Endothelial cell of umbilical vein (primary cell): ENCODE measurements at regions not wholly inside any gene's neighbourhood (a gene's known extent, or its start where the extent isn't known, plus 50 kb on each side); places are given as distances from the start of the nearest gene placed in this dataset.

Experiments used
- BruUV-seq: library from RNA; stranded (reverse); fragments of 400-500 nt; replicated peaks from 2 replicates; lab custom pipeline; 2021; lab: Mats Ljungman, UMichigan
- CTCF ChIA-PET: fragments of 300-600, 350-600 bp; sonication (Branson Sonifier 250); formaldehyde crosslinking; loops from one replicate; lab custom pipeline; 2021; ENCODE audit warnings: antibody characterized with exemption, inconsistent platforms; lab: Charles Lee
- POLR2A ChIA-PET: fragments of 300-600, 350-600 bp; sonication (Branson Sonifier 250); formaldehyde crosslinking; loops from one replicate; lab custom pipeline; 2021; ENCODE audit warnings: antibody characterized with exemption, inconsistent platforms; lab: Charles Lee
- DNase-seq: peaks from one replicate; pipeline ENCODE4 v3.0.0-alpha.2; 2011; ENCODE audit warnings: low read depth, low spot score
- FAIRE-seq: peaks from 2 replicates; lab custom pipeline; 2011; peaks lifted over from hg19 to GRCh38; lab: Jason Lieb, UNC
- H2AFZ ChIP-seq: 2 replicates; pipeline ENCODE4 v1.6.0; 2012; ENCODE audit warnings: low read depth, low read length, control low read depth, inconsistent platforms
- H3K27ac ChIP-seq: 2 replicates; pipeline ENCODE4 v1.5.1; 2011; ENCODE audit warnings: low read depth, mild to moderate bottlenecking, control low read depth, low read length, moderate library complexity; ENCODE audit not compliant: insufficient read depth
- H3K27me3 ChIP-seq, 2 experiments: 2 replicates each; pipeline versions ENCODE4 v1.6.0 to v1.6.1; 2011; ENCODE audit warnings: low read length in 2 of 2, mixed read lengths in 1 of 2; ENCODE audit not compliant: control insufficient read depth in 2 of 2, insufficient read depth in 2 of 2
- H3K36me3 ChIP-seq, 2 experiments: 2 replicates in 1 of 2; 3 replicates in 1 of 2; pipeline ENCODE4 v1.5.1; 2011; ENCODE audit warnings: low read length in 2 of 2, mild to moderate bottlenecking in 1 of 2, moderate library complexity in 1 of 2; ENCODE audit not compliant: control insufficient read depth in 2 of 2, insufficient read depth in 2 of 2; ENCODE audit errors: extremely low read depth in 1 of 2
- H3K4me1 ChIP-seq: 3 replicates; pipeline ENCODE4 v1.5.1; 2011; ENCODE audit warnings: mild to moderate bottlenecking, low read length; ENCODE audit not compliant: control insufficient read depth, insufficient read depth; ENCODE audit errors: extremely low read depth
- H3K4me2 ChIP-seq: 2 replicates; pipeline ENCODE4 v1.6.1; 2011; ENCODE audit warnings: low read length, control low read depth, mixed read lengths; ENCODE audit not compliant: insufficient read depth
- H3K4me3 ChIP-seq, 3 experiments: fragments of 200-600 bp in 1 of 3; sonication (generic), shearing (Covaris generic) in 1 of 3; replicated peaks in 1 of 3; 2 replicates each; pipeline ENCODE4 v1.5.1; 2011 to 2016; ENCODE audit warnings: control low read depth in 3 of 3, low read length in 3 of 3, mild to moderate bottlenecking in 2 of 3, inconsistent platforms in 1 of 3, low read depth in 1 of 3, moderate library complexity in 1 of 3; ENCODE audit not compliant: insufficient read depth in 1 of 3
- H3K79me2 ChIP-seq: 2 replicates; pipeline ENCODE4 v1.6.0; 2012; ENCODE audit warnings: low read length, inconsistent platforms; ENCODE audit not compliant: control insufficient read depth, insufficient read depth
- H3K9ac ChIP-seq: replicated peaks from 2 replicates; pipeline ENCODE3; 2011; ENCODE audit warnings: low read length, control low read depth; ENCODE audit not compliant: insufficient read depth; ENCODE audit errors: extremely low read depth
- H3K9me1 ChIP-seq: replicated peaks from 3 replicates; pipeline ENCODE4 v1.6.0; 2011; ENCODE audit warnings: mild to moderate bottlenecking, low read length; ENCODE audit not compliant: control insufficient read depth, insufficient read depth; ENCODE audit errors: extremely low read depth
- H3K9me3 ChIP-seq: replicated peaks from 2 replicates; pipeline ENCODE4 v1.5.1; 2012; ENCODE audit warnings: low read length, inconsistent platforms; ENCODE audit not compliant: control insufficient read depth, insufficient read depth
- H4K20me1 ChIP-seq: replicated peaks from 2 replicates; pipeline ENCODE3; 2011; ENCODE audit warnings: mild to moderate bottlenecking, low read length; ENCODE audit not compliant: control insufficient read depth, insufficient read depth; ENCODE audit errors: extremely low read depth
- EZH2 ChIP-seq: IDR thresholded peaks from 2 replicates; pipeline ENCODE4 v1.6.1; 2012; ENCODE audit warnings: borderline replicate concordance, low read depth, mild to moderate bottlenecking, moderate library complexity, low read length, inconsistent platforms; ENCODE audit not compliant: severe bottlenecking
- FOS ChIP-seq: IDR thresholded peaks from 2 replicates; pipeline ENCODE4 v1.6.1; 2011; ENCODE audit warnings: mild to moderate bottlenecking, low read length, moderate library complexity, borderline replicate concordance; ENCODE audit not compliant: insufficient read depth
- GATA2 ChIP-seq: IDR thresholded peaks from 2 replicates; pipeline ENCODE4 v1.7.0; 2011; ENCODE audit warnings: low read depth, mild to moderate bottlenecking, moderate library complexity, mixed read lengths, low read length; ENCODE audit not compliant: insufficient read length, insufficient read depth
- JUN ChIP-seq: IDR thresholded peaks from 2 replicates; pipeline ENCODE4 v1.6.1; 2011; ENCODE audit warnings: borderline replicate concordance, low read depth; ENCODE audit not compliant: insufficient read length, insufficient read depth
- MYC ChIP-seq: IDR thresholded peaks from one replicate; pipeline ENCODE4 v1.6.1; 2011; ENCODE audit warnings: mild to moderate bottlenecking, low read depth, low read length
- POLR2A ChIP-seq: IDR thresholded peaks from 2 replicates; pipeline ENCODE4 v1.6.1; 2012; ENCODE audit warnings: low read depth, mild to moderate bottlenecking, control low read depth, low read length
- dilution Hi-C: fragments of 300-500 bp; cut with MboI; formaldehyde crosslinking; loops from one replicate; pipeline ENCODE4 v1.15.0; 2019; ENCODE audit warnings: low sequenced_read_pairs; ENCODE audit not compliant: extremely low pct_ligation_motif_present
- intact Hi-C: fragments of 100-400 bp; cut with micrococcal nuclease; formaldehyde crosslinking; loops from one replicate; pipeline ENCODE4 v1.10.0; 2022
- TF ChIP-seq, protein P1 (sequence below), 2 donors: IDR thresholded peaks; 1 replicate in 1 of 2; 2 replicates in 1 of 2; pipeline ENCODE4 v1.5.1; 2011; ENCODE audit warnings: low read length in 2 of 2, mild to moderate bottlenecking in 2 of 2, moderate library complexity in 2 of 2, control low read depth in 1 of 2, inconsistent platforms in 1 of 2, low read depth in 1 of 2; ENCODE audit not compliant: insufficient read depth in 1 of 2; ENCODE audit errors: extremely low read depth in 1 of 2
- TF ChIP-seq, protein P2 (sequence below): IDR thresholded peaks from 2 replicates; pipeline ENCODE4 v1.6.1; 2011; ENCODE audit not compliant: insufficient read depth, insufficient read length

DNA sequence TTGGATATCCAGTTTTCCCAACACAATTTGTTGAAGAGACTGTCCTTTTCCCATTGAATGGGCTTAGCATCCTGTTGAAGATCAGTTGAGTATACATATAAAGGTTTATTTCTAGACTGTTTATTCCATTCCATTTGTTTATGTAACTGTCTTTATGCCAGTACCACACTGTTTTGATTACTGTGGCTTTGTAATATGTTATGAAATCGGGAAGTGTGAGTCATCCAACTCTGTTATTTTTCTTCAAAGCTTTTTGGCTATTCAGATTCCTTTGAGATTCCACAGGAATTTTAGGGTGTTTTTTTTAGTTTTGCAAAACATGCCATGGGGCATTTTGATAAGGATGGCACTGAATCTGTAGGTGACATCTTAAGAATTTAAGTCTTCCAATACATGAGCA lies 188.3 kb downstream of the BMP7 start:
- Histone ChIP-seq H3K27me3 (no peaks in the 10 kb centered on the region), H2AFZ (no peak overlapping the region), H3K36me3 (no peaks in the 10 kb centered on the region), H3K4me2 (no peak overlapping the region), H3K4me3 (no peak overlapping the region), H3K9me1 (no peaks in the 10 kb centered on the region), H3K27ac (no peak overlapping the region), H3K9me3 (peaks cover 2% of the 10 kb centered on the region), H3K4me1 (no peaks in the 10 kb centered on the region), H3K79me2 (no peaks in the 10 kb centered on the region), H3K9ac (no peak overlapping the region), H4K20me1 (no peaks in the 10 kb centered on the region)
- intact Hi-C loops (no loop called here), dilution Hi-C loops (no loop called here)
- FAIRE-seq (no peak), DNase-seq (no peak)
- no peak for TF ChIP-seq JUN
- BruUV-seq, result no TSS peak
- ChIA-PET CTCF (no interaction called here), POLR2A (no interaction called here)

DNA sequence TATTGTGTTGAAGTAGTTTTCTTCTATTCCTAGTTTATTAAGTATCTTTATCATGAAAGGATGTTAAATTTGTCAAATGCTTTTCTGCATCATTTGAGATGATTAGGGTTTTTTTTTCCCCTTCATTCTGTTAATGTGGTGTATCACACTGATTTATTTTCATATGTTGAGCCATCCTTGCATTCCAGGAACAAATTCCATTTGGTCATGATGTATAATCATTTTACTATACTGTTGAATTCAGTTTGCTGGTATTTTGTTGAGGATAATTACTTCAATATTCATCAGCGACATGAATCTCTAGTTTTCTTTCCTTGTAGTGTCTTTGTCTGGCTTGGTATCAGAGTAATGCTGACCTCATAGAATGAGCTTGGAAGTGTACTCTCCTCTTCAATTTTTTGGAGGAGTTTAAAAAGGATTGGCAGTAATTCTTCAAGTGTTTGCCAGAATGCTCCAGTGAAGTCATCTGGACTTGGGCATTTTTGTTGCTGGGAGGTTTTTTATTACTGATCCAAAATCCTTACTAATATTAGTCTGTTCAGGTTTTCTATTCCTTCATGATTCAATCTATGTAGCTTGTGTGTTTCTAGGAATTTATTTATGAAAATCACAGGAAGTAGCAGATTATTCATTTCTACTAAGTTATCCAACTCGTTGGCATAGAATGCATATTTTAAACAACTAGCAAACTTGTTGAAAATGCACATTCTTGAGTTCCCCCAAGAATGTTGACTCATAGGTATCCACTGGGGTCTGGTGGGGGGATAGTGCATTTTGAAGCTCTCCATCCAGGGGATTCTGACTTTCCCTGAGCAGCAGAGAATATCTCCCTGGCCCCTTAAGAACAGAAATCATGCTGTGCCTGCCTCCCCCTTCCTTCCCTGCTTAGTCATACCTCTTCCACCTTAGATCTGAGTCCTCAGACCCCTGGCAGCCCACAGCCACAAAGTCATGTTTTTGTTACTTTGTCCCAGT lies 187.1 kb downstream of the BMP7 start:
- POLR2A ChIA-PET, result no interaction called here
- no peaks in the 10 kb centered on the region for H3K79me2 ChIP-seq
- no peak overlapping the region for H3K4me2 ChIP-seq
- no peaks in the 10 kb centered on the region for H4K20me1 ChIP-seq
- no peak overlapping the region for H2AFZ ChIP-seq
- H3K9me1 ChIP-seq, result no peaks in the 10 kb centered on the region
- intact Hi-C loops (no loop called here), dilution Hi-C loops (no loop called here)
- no peak overlapping the region for H3K27ac ChIP-seq
- H3K4me3 ChIP-seq, result no peak overlapping the region
- no peak for FAIRE-seq
- H3K4me1 ChIP-seq, result no peaks in the 10 kb centered on the region
- peaks cover 2% of the 10 kb centered on the region for H3K9me3 ChIP-seq
- DNase-seq, result no peak
- BruUV-seq, result no TSS peak
- no peak overlapping the region for H3K9ac ChIP-seq
- H3K36me3 ChIP-seq, result no peaks in the 10 kb centered on the region
- CTCF ChIA-PET, result no interaction called here
- no peaks in the 10 kb centered on the region for H3K27me3 ChIP-seq
- TF ChIP-seq EZH2 (no peak), FOS (no peak), MYC (no peak), POLR2A (no peak), GATA2 (no peak)
- TF ChIP-seq, protein P1, sequence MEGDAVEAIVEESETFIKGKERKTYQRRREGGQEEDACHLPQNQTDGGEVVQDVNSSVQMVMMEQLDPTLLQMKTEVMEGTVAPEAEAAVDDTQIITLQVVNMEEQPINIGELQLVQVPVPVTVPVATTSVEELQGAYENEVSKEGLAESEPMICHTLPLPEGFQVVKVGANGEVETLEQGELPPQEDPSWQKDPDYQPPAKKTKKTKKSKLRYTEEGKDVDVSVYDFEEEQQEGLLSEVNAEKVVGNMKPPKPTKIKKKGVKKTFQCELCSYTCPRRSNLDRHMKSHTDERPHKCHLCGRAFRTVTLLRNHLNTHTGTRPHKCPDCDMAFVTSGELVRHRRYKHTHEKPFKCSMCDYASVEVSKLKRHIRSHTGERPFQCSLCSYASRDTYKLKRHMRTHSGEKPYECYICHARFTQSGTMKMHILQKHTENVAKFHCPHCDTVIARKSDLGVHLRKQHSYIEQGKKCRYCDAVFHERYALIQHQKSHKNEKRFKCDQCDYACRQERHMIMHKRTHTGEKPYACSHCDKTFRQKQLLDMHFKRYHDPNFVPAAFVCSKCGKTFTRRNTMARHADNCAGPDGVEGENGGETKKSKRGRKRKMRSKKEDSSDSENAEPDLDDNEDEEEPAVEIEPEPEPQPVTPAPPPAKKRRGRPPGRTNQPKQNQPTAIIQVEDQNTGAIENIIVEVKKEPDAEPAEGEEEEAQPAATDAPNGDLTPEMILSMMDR (IDR thresholded peaks at IDR 0.05; ENCODE audit: extremely low read depth in 1 of 2, insufficient read depth in 1 of 2, low read depth in 1 of 2, low read length in 2 of 2), result no peak
- TF ChIP-seq, protein P2, sequence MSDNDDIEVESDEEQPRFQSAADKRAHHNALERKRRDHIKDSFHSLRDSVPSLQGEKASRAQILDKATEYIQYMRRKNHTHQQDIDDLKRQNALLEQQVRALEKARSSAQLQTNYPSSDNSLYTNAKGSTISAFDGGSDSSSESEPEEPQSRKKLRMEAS, result no peak
